ENCODE measurements at regions not wholly inside any gene's neighbourhood (a gene's known extent, or its start where the extent isn't known, plus 50 kb on each side); places are given as distances from the start of the nearest gene placed in this dataset.

DNA sequence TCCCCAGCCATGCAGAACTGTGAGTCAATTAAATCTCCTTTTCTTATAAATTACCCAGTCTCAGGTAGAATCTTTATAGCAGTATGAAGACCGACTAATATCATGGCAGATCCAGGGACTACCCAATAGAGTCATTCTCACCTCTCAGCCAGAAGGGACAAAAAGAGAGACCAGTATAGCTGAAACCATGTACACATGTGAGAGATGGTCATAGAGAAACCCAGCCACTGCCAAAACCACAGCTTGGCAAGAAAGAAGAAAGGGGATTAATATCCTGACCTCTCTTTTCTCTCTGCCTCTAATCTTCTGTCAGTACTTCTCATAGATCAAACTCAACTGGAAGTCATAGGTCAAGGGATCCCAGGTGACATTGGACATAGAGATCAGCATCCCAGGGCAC is 109.8 kb downstream of the CCDC34 start:
- no peaks in the 10 kb centered on the region for H3K27me3 ChIP-seq
- H3K9me3 ChIP-seq: no peaks in the 10 kb centered on the region
- intact Hi-C loops (cut with DNase I): no loop called here
- no peak overlapping the region for H3K4me3 ChIP-seq
- no peak for DNase-seq (ENCODE audit: extremely low spot score in 2 of 2)
- H3K27ac ChIP-seq: no peak overlapping the region
- H3K4me1 ChIP-seq: no peaks in the 10 kb centered on the region
- H3K36me3 ChIP-seq: no peaks in the 10 kb centered on the region
- TF ChIP-seq POLR2A (IDR thresholded peaks at IDR 0.05) (no peak), POLR2AphosphoS5 (IDR thresholded peaks at IDR 0.05; ENCODE audit: insufficient read depth in 1 of 2, low read depth in 1 of 2) (no peak)
- TF ChIP-seq, protein P1, sequence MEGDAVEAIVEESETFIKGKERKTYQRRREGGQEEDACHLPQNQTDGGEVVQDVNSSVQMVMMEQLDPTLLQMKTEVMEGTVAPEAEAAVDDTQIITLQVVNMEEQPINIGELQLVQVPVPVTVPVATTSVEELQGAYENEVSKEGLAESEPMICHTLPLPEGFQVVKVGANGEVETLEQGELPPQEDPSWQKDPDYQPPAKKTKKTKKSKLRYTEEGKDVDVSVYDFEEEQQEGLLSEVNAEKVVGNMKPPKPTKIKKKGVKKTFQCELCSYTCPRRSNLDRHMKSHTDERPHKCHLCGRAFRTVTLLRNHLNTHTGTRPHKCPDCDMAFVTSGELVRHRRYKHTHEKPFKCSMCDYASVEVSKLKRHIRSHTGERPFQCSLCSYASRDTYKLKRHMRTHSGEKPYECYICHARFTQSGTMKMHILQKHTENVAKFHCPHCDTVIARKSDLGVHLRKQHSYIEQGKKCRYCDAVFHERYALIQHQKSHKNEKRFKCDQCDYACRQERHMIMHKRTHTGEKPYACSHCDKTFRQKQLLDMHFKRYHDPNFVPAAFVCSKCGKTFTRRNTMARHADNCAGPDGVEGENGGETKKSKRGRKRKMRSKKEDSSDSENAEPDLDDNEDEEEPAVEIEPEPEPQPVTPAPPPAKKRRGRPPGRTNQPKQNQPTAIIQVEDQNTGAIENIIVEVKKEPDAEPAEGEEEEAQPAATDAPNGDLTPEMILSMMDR (IDR thresholded peaks at IDR 0.05): no peak

GRCh38 chr11:27250867-27251665 is 111.9 kb downstream of the CCDC34 start:
- H3K4me1 ChIP-seq: no peaks in the 10 kb centered on the region
- H3K9me3 ChIP-seq: no peaks in the 10 kb centered on the region
- H3K27me3 ChIP-seq: no peaks in the 10 kb centered on the region
- TF ChIP-seq POLR2A (IDR thresholded peaks at IDR 0.05): no peak
- TF ChIP-seq, protein P1 (IDR thresholded peaks at IDR 0.05): no peak
- TF ChIP-seq POLR2AphosphoS5 (IDR thresholded peaks at IDR 0.05; ENCODE audit: insufficient read depth in 1 of 2, low read depth in 1 of 2): no peak
- intact Hi-C loops (cut with DNase I): no loop called here
- H3K36me3 ChIP-seq: no peaks in the 10 kb centered on the region
- DNase-seq (ENCODE audit: extremely low spot score in 2 of 2): no peak
- H3K27ac ChIP-seq: no peak overlapping the region
- H3K4me3 ChIP-seq: no peak overlapping the region

DNA sequence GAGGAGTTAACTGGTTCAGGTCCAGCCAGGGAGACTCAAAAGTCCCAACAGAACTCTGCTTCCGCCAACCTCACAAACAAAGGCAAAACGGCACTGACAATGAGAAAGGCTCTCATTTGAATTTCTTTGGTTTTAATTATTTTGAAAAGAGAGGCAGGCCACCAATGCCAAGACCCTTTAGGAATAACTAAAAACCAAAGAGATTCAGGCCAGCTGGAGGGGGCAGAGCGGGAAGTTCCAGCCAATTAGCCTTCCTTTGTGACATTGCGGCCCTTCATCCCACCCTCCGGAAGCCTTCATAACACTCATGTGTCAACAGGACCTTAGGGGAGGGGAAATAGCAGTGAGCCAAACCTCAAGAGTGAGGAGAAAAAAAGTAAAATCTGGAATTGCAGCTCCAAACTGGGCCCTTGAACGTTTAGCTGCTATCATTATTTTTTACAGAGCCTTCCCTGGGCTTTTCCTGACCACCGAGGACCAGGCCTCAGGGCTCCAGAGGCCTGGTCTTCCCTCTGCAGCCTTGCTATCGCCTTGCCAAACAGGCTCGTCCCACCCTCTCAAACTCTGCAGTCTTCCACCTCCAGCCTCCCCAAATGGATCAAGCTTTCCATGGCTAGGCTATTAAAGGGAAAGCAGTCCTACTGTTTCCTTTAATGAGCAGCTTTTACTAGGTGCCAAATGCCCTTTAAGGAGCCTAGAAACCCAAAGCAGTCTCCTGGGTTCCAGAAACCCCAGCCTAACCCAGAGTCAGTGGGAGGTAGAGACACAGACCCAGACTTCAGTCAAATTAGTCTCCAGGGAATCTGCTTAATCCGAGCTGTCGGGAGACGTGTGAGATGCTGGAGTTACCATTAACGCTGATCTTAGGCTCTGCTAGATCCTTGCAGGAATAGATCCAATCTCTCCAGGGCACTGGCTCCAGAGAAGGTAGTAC is 114.2 kb downstream of the CCDC34 start:
- intact Hi-C loops (cut with DNase I): no loop called here
- H3K27me3 ChIP-seq: no peaks in the 10 kb centered on the region
- H3K9me3 ChIP-seq: no peaks in the 10 kb centered on the region
- no peaks in the 10 kb centered on the region for H3K4me1 ChIP-seq
- DNase-seq (ENCODE audit: extremely low spot score in 2 of 2): no peak
- H3K36me3 ChIP-seq: no peaks in the 10 kb centered on the region
- no peak overlapping the region for H3K27ac ChIP-seq
- TF ChIP-seq, protein P1 (IDR thresholded peaks at IDR 0.05): no peak
- TF ChIP-seq POLR2A (IDR thresholded peaks at IDR 0.05) (no peak), POLR2AphosphoS5 (IDR thresholded peaks at IDR 0.05; ENCODE audit: insufficient read depth in 1 of 2, low read depth in 1 of 2) (no peak)
- no peak overlapping the region for H3K4me3 ChIP-seq

DNA sequence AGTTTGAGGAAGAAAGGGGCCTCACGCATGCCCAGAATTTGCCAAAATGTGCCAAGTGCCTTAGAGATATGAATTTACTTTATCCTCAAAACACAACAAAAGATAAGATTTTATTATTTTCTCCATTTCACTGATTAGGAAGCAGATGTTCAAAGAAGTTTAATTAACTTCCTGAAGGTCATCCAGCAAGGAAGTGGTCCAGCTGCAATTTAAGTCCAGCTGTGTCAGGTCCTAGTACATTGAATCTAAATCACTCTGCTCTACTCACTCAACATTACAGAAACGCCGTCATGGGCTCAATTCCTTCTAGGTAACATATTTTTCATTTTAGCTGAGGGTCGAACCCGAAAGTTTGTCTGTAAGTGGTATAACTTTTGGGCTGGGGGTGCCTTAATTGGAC is 115.4 kb downstream of the CCDC34 start:
- TF ChIP-seq POLR2AphosphoS5 (IDR thresholded peaks at IDR 0.05; ENCODE audit: insufficient read depth in 1 of 2, low read depth in 1 of 2) (no peak), POLR2A (IDR thresholded peaks at IDR 0.05) (no peak)
- TF ChIP-seq, protein P1 (IDR thresholded peaks at IDR 0.05): no peak
- H3K4me1 ChIP-seq: no peaks in the 10 kb centered on the region
- H3K9me3 ChIP-seq: no peaks in the 10 kb centered on the region
- intact Hi-C loops (cut with DNase I): no loop called here
- no peak overlapping the region for H3K27ac ChIP-seq
- no peaks in the 10 kb centered on the region for H3K36me3 ChIP-seq
- H3K27me3 ChIP-seq: no peaks in the 10 kb centered on the region
- no peak for DNase-seq (ENCODE audit: extremely low spot score in 2 of 2)
- H3K4me3 ChIP-seq: no peak overlapping the region
